AG04449 (cell line): ENCODE measurements at regions not wholly inside any gene's neighbourhood (a gene's known extent, or its start where the extent isn't known, plus 50 kb on each side); places are given as distances from the start of the nearest gene placed in this dataset.

ENCODE experiments used
- CTCF ChIA-PET: fragments of 350-600 bp; formaldehyde crosslinking; extraction: SDS; loops from one replicate; lab custom pipeline; 2021; ENCODE audit warnings: antibody characterized with exemption; lab: Yijun Ruan, JAX
- POLR2A ChIA-PET: fragments of 400-600, 350-600 bp; formaldehyde crosslinking; extraction: SDS; loops from one replicate; lab custom pipeline; 2020; ENCODE audit warnings: antibody characterized with exemption, inconsistent platforms; lab: Yijun Ruan, JAX
- DNase-seq: peaks from one replicate; pipeline ENCODE4 v3.0.0-alpha.2; 2010; ENCODE audit warnings: low read depth, low spot score
- H3K4me3 ChIP-seq: 2 replicates; pipeline ENCODE4 v1.5.1; 2011; ENCODE audit warnings: low read depth, mild to moderate bottlenecking, control low read depth, low read length
- CTCF ChIP-seq: IDR thresholded peaks from one replicate; pipeline ENCODE4 v1.5.1; 2011; ENCODE audit warnings: mild to moderate bottlenecking, moderate library complexity, low read length, control low read depth, inconsistent platforms; ENCODE audit not compliant: insufficient read depth; ENCODE audit errors: missing control alignments

GRCh38 chr2:41500895-41501294 lies 546.9 kb upstream of the PKDCC start:
- H3K4me3 ChIP-seq = no peak overlapping the region
- ChIA-PET POLR2A (no interaction called here), CTCF (no interaction called here)
- no peak for DNase-seq
- no peak for TF ChIP-seq CTCF

- no peak for TF ChIP-seq CTCF
- CTCF ChIA-PET = no interaction called here
- no peak for DNase-seq
- POLR2A ChIA-PET = no interaction called here
- H3K4me3 ChIP-seq = no peak overlapping the region
Observed at GRCh38 chr2:41502752-41503151, 545.1 kb upstream of the PKDCC start.

- ChIA-PET CTCF (no interaction called here), POLR2A (no interaction called here)
- H3K4me3 ChIP-seq = no peak overlapping the region
- TF ChIP-seq CTCF = no peak
- no peak for DNase-seq
Observed at GRCh38 chr2:41504532-41504931, 543.3 kb upstream of the PKDCC start.

- DNase-seq = no peak
- CTCF ChIA-PET = no interaction called here
- H3K4me3 ChIP-seq = no peak overlapping the region
- no peak for TF ChIP-seq CTCF
- POLR2A ChIA-PET = no interaction called here
Observed at GRCh38 chr2:41510108-41510507, 537.7 kb upstream of the PKDCC start.

GRCh38 chr2:41521211-41521610 lies 526.6 kb upstream of the PKDCC start:
- no peak for TF ChIP-seq CTCF
- POLR2A ChIA-PET = no interaction called here
- no peak for DNase-seq
- no peak overlapping the region for H3K4me3 ChIP-seq
- CTCF ChIA-PET = no interaction called here

GRCh38 chr2:41527525-41528323 lies 520.1 kb upstream of the PKDCC start:
- POLR2A ChIA-PET = no interaction called here
- TF ChIP-seq CTCF = no peak
- CTCF ChIA-PET = no interaction called here

More at GRCh38 chr2:41527525-41528323, 520.1 kb upstream of the PKDCC start:
- DNase-seq = no peak
- H3K4me3 ChIP-seq = no peak overlapping the region
